Panc1 (cell line): ENCODE measurements at regions not wholly inside any gene's neighbourhood (a gene's known extent, or its start where the extent isn't known, plus 50 kb on each side); places are given as distances from the start of the nearest gene placed in this dataset.
"Not testable (repeated sequence)": the region's sequence is repeated elsewhere in the genome, so short reads cannot be mapped to it uniquely, and the experiment has no call there.

Experiments
- ATAC-seq: fragments of 200-7000 bp; cut with Tn5 transposase; 2 replicates; pipeline ENCODE4 v1.9.1; 2020; ENCODE audit warnings: mild to moderate bottlenecking, moderate library complexity
- BruUV-seq: library from RNA; stranded (reverse); fragments of 400-500 nt; replicated peaks from 2 replicates; lab custom pipeline; 2021; lab: Mats Ljungman, UMichigan
- CTCF ChIA-PET: fragments of 300-600 bp; sonication (Branson Sonifier 250); formaldehyde crosslinking; loops from one replicate; lab custom pipeline; 2022; ENCODE audit warnings: antibody characterized with exemption; lab: Charles Lee
- POLR2A ChIA-PET: fragments of 300-600 bp; sonication (Branson Sonifier 250); formaldehyde crosslinking; loops from one replicate; lab custom pipeline; 2022; ENCODE audit warnings: antibody characterized with exemption; lab: Charles Lee
- DNase-seq: peaks from one replicate; pipeline ENCODE4 v3.0.0-alpha.2; 2010; ENCODE audit warnings: low read depth, low spot score
- H3K27ac ChIP-seq: 2 replicates; pipeline ENCODE4 v1.5.1; 2011; ENCODE audit warnings: mild to moderate bottlenecking, low read length, inconsistent platforms
- H3K27me3 ChIP-seq: fragments of 200-500 bp; sonication (Bioruptor generic); 2 replicates; pipeline ENCODE4 v1.6.0; 2014; ENCODE audit warnings: low read length, inconsistent platforms; ENCODE audit not compliant: control insufficient read depth, insufficient read depth
- H3K36me3 ChIP-seq: fragments of 200-500 bp; sonication (Bioruptor generic); 2 replicates; pipeline ENCODE4 v1.5.1; 2014; ENCODE audit warnings: inconsistent platforms, mild to moderate bottlenecking, low read length, moderate library complexity; ENCODE audit not compliant: control insufficient read depth, insufficient read depth
- H3K4me1 ChIP-seq: 2 replicates; pipeline ENCODE4 v1.5.1; 2011; ENCODE audit warnings: inconsistent platforms, mild to moderate bottlenecking, low read length, moderate library complexity; ENCODE audit not compliant: control insufficient read depth, insufficient read depth
- H3K4me3 ChIP-seq, 2 experiments: 2 replicates each; pipeline ENCODE4 v1.5.1; 2011 to 2012; ENCODE audit warnings: low read depth in 2 of 2, low read length in 2 of 2, mild to moderate bottlenecking in 2 of 2, inconsistent platforms in 1 of 2, moderate library complexity in 1 of 2
- H3K9me3 ChIP-seq: fragments of 200-500 bp; sonication (Bioruptor generic); 2 replicates; pipeline ENCODE4 v1.5.1; 2014; ENCODE audit warnings: low read depth, mild to moderate bottlenecking, inconsistent platforms, low read length, moderate library complexity; ENCODE audit not compliant: control insufficient read depth, insufficient read depth
- SIN3A ChIP-seq: IDR thresholded peaks from 2 replicates; pipeline ENCODE4 v1.6.1; 2012; ENCODE audit warnings: low read depth, mild to moderate bottlenecking, low read length, moderate library complexity, borderline replicate concordance; ENCODE audit not compliant: insufficient read depth
- TCF7L2 ChIP-seq: IDR thresholded peaks from 2 replicates; pipeline ENCODE4 v1.6.1; 2011; ENCODE audit warnings: mild to moderate bottlenecking, low read depth, low read length, inconsistent platforms
- in situ Hi-C: cut with HindIII; loops from 2 replicates; pipeline ENCODE4 v1.10.0; 2016; ENCODE audit warnings: low sequenced_read_pairs, low pct_unique_long_range_greater_than_20kb
- intact Hi-C: fragments of 100-400 bp; cut with micrococcal nuclease; formaldehyde crosslinking; loops from one replicate; pipeline ENCODE4 v1.10.0; 2022; ENCODE audit not compliant: unreplicated experiment
- TF ChIP-seq, protein P1 (sequence below): fragments of 450-650 bp; IDR thresholded peaks from 2 replicates; pipeline ENCODE4 v1.5.1; 2017; ENCODE audit warnings: mild to moderate bottlenecking
- TF ChIP-seq, protein P2 (sequence below), 2 experiments: IDR thresholded peaks; 2 replicates each; pipeline ENCODE4 v1.6.1; 2011 to 2012; ENCODE audit warnings: low read depth in 2 of 2, control low read depth in 1 of 2, low read length in 1 of 2, mild to moderate bottlenecking in 1 of 2, moderate library complexity in 1 of 2; ENCODE audit not compliant: insufficient read depth in 1 of 2

DNA sequence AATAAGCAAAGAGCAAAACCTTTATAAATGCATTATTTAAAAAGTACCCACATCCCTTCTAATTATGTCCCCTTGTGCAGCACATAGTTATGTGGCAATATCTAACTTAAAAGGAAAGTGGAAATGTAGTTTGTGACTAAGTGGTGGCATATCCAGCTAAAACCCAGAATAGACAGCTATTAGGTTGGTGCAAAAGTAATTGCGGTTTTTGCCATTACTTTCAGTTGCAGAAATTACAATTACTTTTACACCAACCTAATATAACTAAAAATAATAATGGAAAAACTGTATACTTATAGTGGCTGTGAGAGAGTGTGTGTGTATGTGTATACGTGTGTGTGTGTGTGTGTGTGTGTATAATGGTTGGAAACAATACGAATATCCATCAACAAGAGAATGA, 1108.1 kb upstream of the CNTN5 start:
- no peaks in the 10 kb centered on the region for H3K36me3 ChIP-seq
- TF ChIP-seq SIN3A: no peak
- H3K9me3 ChIP-seq: no peaks in the 10 kb centered on the region; the same call in none of the 2 replicates
- no peaks in the 10 kb centered on the region for H3K27me3 ChIP-seq
- no peak overlapping the region for H3K27ac ChIP-seq
- ChIA-PET POLR2A (no interaction called here), CTCF (no interaction called here)
- DNase-seq (no peak), ATAC-seq (no peak)
- H3K4me1 ChIP-seq: no peaks in the 10 kb centered on the region
- intact Hi-C loops: no loop called here
- in situ Hi-C loops: no loop called here
- no TSS peak for BruUV-seq
- no peak overlapping the region for H3K4me3 ChIP-seq

DNA sequence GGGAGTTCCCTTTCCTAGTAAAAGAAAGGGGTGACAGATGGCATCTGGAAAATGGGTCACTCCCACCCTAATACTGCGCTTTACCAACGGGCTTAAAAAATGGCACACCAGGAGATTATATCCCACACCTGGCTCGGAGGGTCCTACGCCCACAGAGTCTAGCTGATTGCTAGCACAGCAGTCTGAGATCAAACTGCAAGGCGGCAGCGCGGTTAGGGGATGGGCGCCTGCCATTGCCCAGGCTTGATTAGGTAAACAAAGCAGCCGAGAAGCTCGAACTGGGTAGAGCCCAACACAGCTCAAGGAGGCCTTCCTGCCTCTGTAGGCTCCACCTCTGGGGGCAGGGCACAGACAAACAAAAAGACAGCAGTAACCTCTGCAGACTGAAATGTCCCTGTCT, 1097.8 kb upstream of the CNTN5 start:
- in situ Hi-C loops, H3K27me3 ChIP-seq, H3K36me3 ChIP-seq, intact Hi-C loops, H3K27ac ChIP-seq, H3K4me1 ChIP-seq, H3K4me3 ChIP-seq, CTCF ChIA-PET, DNase-seq, H3K9me3 ChIP-seq, ATAC-seq, POLR2A ChIA-PET, BruUV-seq: not testable (repeated sequence)

DNA sequence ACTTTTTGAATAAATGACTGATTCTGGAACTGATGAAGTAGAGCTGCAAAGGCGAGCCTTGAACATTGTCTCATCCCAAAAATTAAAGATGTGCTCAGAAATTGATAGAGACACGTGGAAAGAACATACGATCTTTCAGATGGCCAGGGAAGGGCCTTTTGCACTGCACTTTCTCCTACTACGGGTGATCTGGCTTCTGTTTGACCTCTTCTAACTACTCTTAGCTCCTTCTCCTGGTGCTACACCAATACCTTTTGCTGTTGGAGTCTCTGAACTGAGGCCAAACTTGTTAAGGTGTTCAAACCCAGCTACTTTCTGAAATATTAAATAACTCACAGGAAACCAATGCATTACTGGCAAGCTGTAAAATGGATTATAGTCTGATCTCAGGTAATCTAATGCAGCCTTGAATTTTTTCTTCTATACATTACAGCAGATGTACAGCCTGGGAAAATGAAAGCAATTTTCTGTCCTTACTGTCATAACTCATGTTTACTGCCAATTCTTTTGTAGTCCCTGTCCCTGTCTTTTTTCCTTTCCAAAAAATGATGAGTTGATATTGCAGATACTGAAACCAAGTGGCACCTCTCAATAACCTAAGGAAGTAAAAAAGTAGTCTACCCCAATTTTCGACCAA, 1086.1 kb upstream of the CNTN5 start:
- TF ChIP-seq, protein P1, sequence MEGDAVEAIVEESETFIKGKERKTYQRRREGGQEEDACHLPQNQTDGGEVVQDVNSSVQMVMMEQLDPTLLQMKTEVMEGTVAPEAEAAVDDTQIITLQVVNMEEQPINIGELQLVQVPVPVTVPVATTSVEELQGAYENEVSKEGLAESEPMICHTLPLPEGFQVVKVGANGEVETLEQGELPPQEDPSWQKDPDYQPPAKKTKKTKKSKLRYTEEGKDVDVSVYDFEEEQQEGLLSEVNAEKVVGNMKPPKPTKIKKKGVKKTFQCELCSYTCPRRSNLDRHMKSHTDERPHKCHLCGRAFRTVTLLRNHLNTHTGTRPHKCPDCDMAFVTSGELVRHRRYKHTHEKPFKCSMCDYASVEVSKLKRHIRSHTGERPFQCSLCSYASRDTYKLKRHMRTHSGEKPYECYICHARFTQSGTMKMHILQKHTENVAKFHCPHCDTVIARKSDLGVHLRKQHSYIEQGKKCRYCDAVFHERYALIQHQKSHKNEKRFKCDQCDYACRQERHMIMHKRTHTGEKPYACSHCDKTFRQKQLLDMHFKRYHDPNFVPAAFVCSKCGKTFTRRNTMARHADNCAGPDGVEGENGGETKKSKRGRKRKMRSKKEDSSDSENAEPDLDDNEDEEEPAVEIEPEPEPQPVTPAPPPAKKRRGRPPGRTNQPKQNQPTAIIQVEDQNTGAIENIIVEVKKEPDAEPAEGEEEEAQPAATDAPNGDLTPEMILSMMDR: no peak
- TF ChIP-seq, protein P2, sequence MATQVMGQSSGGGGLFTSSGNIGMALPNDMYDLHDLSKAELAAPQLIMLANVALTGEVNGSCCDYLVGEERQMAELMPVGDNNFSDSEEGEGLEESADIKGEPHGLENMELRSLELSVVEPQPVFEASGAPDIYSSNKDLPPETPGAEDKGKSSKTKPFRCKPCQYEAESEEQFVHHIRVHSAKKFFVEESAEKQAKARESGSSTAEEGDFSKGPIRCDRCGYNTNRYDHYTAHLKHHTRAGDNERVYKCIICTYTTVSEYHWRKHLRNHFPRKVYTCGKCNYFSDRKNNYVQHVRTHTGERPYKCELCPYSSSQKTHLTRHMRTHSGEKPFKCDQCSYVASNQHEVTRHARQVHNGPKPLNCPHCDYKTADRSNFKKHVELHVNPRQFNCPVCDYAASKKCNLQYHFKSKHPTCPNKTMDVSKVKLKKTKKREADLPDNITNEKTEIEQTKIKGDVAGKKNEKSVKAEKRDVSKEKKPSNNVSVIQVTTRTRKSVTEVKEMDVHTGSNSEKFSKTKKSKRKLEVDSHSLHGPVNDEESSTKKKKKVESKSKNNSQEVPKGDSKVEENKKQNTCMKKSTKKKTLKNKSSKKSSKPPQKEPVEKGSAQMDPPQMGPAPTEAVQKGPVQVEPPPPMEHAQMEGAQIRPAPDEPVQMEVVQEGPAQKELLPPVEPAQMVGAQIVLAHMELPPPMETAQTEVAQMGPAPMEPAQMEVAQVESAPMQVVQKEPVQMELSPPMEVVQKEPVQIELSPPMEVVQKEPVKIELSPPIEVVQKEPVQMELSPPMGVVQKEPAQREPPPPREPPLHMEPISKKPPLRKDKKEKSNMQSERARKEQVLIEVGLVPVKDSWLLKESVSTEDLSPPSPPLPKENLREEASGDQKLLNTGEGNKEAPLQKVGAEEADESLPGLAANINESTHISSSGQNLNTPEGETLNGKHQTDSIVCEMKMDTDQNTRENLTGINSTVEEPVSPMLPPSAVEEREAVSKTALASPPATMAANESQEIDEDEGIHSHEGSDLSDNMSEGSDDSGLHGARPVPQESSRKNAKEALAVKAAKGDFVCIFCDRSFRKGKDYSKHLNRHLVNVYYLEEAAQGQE (IDR thresholded peaks at IDR 0.05; ENCODE audit: insufficient read depth in 1 of 2, low read depth in 2 of 2, low read length in 1 of 2): no peak
- no peak for TF ChIP-seq TCF7L2
- Histone ChIP-seq H3K27ac (no peak overlapping the region), H3K4me1 (no peaks in the 10 kb centered on the region), H3K27me3 (no peaks in the 10 kb centered on the region), H3K4me3 (no peak overlapping the region), H3K9me3 (no peaks in the 10 kb centered on the region; the same call in 1 of the 2 replicates), H3K36me3 (no peaks in the 10 kb centered on the region; the same call in 1 of the 2 replicates)
- BruUV-seq: no TSS peak
- CTCF ChIA-PET: no interaction called here
- POLR2A ChIA-PET: no interaction called here
- intact Hi-C loops: no loop called here
- DNase-seq: no peak
- no peak for ATAC-seq
- in situ Hi-C loops: no loop called here
